GM23338 (cell line): ENCODE measurements at regions not wholly inside any gene's neighbourhood (a gene's known extent, or its start where the extent isn't known, plus 50 kb on each side); places are given as distances from the start of the nearest gene placed in this dataset.

Experiments used
- ATAC-seq: fragments of 200-7000 bp; cut with Tn5 transposase; 3 replicates; pipeline ENCODE4 v1.9.1; 2020
- DNase-seq: peaks from one replicate; pipeline ENCODE4 v3.0.0-alpha.2; 2015; ENCODE audit warnings: low spot score
- H2AFZ ChIP-seq: fragments of 200-600 bp; sonication (generic); 2 replicates; pipeline ENCODE4 v1.8.0; 2016; ENCODE audit warnings: antibody characterized with exemption, mild to moderate bottlenecking, moderate library complexity
- H3F3A ChIP-seq: fragments of 200-600 bp; sonication (generic); replicated peaks from 2 replicates; pipeline ENCODE4 v1.8.0; 2017; ENCODE audit warnings: antibody characterized with exemption, mixed run types, low read depth
- H3K27ac ChIP-seq: fragments of 200-600 bp; sonication (generic); 2 replicates; pipeline ENCODE4 v1.6.1; 2016; ENCODE audit warnings: low read depth
- H3K27me3 ChIP-seq: fragments of 200-600 bp; sonication (generic); 2 replicates; pipeline ENCODE4 v1.8.0; 2016; ENCODE audit warnings: mild to moderate bottlenecking, mixed run types, moderate library complexity; ENCODE audit not compliant: insufficient read depth
- H3K36me3 ChIP-seq: fragments of 200-600 bp; sonication (generic); 2 replicates; pipeline ENCODE4 v1.8.0; 2016; ENCODE audit warnings: mild to moderate bottlenecking; ENCODE audit not compliant: insufficient read depth
- H3K4me1 ChIP-seq: fragments of 200-600 bp; sonication (generic); 2 replicates; pipeline ENCODE4 v1.8.0; 2016; ENCODE audit warnings: mild to moderate bottlenecking, moderate library complexity; ENCODE audit not compliant: insufficient read depth
- H3K4me2 ChIP-seq: fragments of 200-600 bp; sonication (generic); 2 replicates; pipeline ENCODE4 v1.7.1; 2017; ENCODE audit warnings: mixed run types
- H3K4me3 ChIP-seq: fragments of 200-600 bp; sonication (generic); 2 replicates; pipeline ENCODE4 v1.6.1; 2016; ENCODE audit warnings: mixed run types
- H3K79me2 ChIP-seq: fragments of 200-600 bp; sonication (generic); replicated peaks from 2 replicates; pipeline ENCODE4 v1.8.0; 2017; ENCODE audit warnings: mild to moderate bottlenecking; ENCODE audit not compliant: insufficient read depth
- H3K9me2 ChIP-seq: fragments of 200-600 bp; sonication (generic); 2 replicates; pipeline ENCODE4 v1.8.0; 2017; ENCODE audit not compliant: insufficient read depth
- H4K20me1 ChIP-seq: fragments of 200-600 bp; sonication (generic); replicated peaks from 2 replicates; pipeline ENCODE4 v1.8.0; 2017; ENCODE audit warnings: mild to moderate bottlenecking; ENCODE audit not compliant: insufficient read depth
- H3K27ac Mint-ChIP-seq: 2 replicates; pipeline ENCODE4 v1.8.0; 2020; ENCODE audit warnings: inconsistent platforms, mild to moderate bottlenecking, moderate library complexity, mixed read lengths
- H3K27me3 Mint-ChIP-seq: 3 replicates; pipeline ENCODE4 v1.8.0; 2022; ENCODE audit warnings: low read depth, mild to moderate bottlenecking, moderate library complexity, mixed read lengths, inconsistent platforms; ENCODE audit not compliant: insufficient read depth, poor library complexity
- H3K36me3 Mint-ChIP-seq: 3 replicates; pipeline ENCODE4 v1.8.0; 2021; ENCODE audit warnings: low read depth, mild to moderate bottlenecking, inconsistent platforms, moderate library complexity, mixed read lengths
- H3K4me1 Mint-ChIP-seq: 3 replicates; pipeline ENCODE4 v1.8.0; 2020; ENCODE audit warnings: mild to moderate bottlenecking, inconsistent platforms, mixed read lengths
- H3K4me3 Mint-ChIP-seq: 3 replicates; pipeline ENCODE4 v1.8.0; 2021; ENCODE audit warnings: moderate library complexity, mild to moderate bottlenecking, inconsistent platforms, mixed read lengths
- H3K9me3 Mint-ChIP-seq: 3 replicates; pipeline ENCODE4 v1.8.0; 2020; ENCODE audit warnings: moderate library complexity, mild to moderate bottlenecking, inconsistent platforms, mixed read lengths
- CTCF ChIP-seq, 2 experiments: fragments of 200-600 bp in 1 of 2; sonication (generic) in 1 of 2; conservative IDR thresholded peaks; 2 replicates each; pipeline versions ENCODE4 v1.5.1 to v1.6.1; 2016 to 2017; ENCODE audit warnings: antibody characterized with exemption in 2 of 2, low read depth in 2 of 2, mild to moderate bottlenecking in 2 of 2, moderate library complexity in 1 of 2
- ETS1 ChIP-seq: IDR thresholded peaks from 2 replicates; pipeline ENCODE4 v1.6.1; 2016; ENCODE audit warnings: antibody characterized with exemption
- EZH2phosphoT487 ChIP-seq: fragments of 200-600 bp; sonication (generic); IDR thresholded peaks from one replicate; pipeline ENCODE4 v1.8.1; 2018; ENCODE audit warnings: antibody characterized with exemption; ENCODE audit not compliant: unreplicated experiment
- JUNB ChIP-seq: IDR thresholded peaks from one replicate; pipeline ENCODE4 v1.6.1; 2016; ENCODE audit warnings: antibody characterized with exemption; ENCODE audit not compliant: unreplicated experiment
- POLR2AphosphoS5 ChIP-seq: IDR thresholded peaks from 2 replicates; pipeline ENCODE4 v1.6.1; 2016; ENCODE audit warnings: antibody characterized with exemption, low read depth
- REST ChIP-seq: IDR thresholded peaks from one replicate; pipeline ENCODE4 v1.6.1; 2018; ENCODE audit warnings: antibody characterized with exemption; ENCODE audit not compliant: unreplicated experiment
- STAT1 ChIP-seq: IDR thresholded peaks from one replicate; pipeline ENCODE4 v1.6.1; 2016; ENCODE audit warnings: antibody characterized with exemption; ENCODE audit not compliant: unreplicated experiment
- ZNF462 ChIP-seq: fragments of 250-450 bp; sonication (Bioruptor Pico); IDR thresholded peaks from 2 replicates; pipeline ENCODE4 v1.5.0; 2020; ENCODE audit warnings: mild to moderate bottlenecking, moderate library complexity

- Histone ChIP-seq H3K79me2 (no peaks in the 10 kb centered on the region), H3F3A (no peaks in the 10 kb centered on the region), H4K20me1 (no peaks in the 10 kb centered on the region), H2AFZ (no peak overlapping the region; the same call in 1 of the 2 replicates), H3K4me1 (no peaks in the 10 kb centered on the region), H3K4me2 (no peak overlapping the region), H3K27ac (no peak overlapping the region), H3K27me3 (no peaks in the 10 kb centered on the region), H3K36me3 (no peaks in the 10 kb centered on the region), H3K9me2 (no peaks in the 10 kb centered on the region), H3K4me3 (no peak overlapping the region)
- no peaks in the 10 kb centered on the region for H3K36me3 Mint-ChIP-seq
- TF ChIP-seq ETS1 (no peak), JUNB (no peak), STAT1 (no peak)
- H3K27ac Mint-ChIP-seq: no peak overlapping the region
- no peak for DNase-seq
- no peak overlapping the region for H3K4me3 Mint-ChIP-seq
- peaks cover 3% of the 10 kb centered on the region; the same call in 2 of the 3 replicates for H3K9me3 Mint-ChIP-seq
- no peak for ATAC-seq
- peaks cover 3% of the 10 kb centered on the region for H3K27me3 Mint-ChIP-seq
- no peaks in the 10 kb centered on the region for H3K4me1 Mint-ChIP-seq
Observed at GRCh38 chr2:136195226-136195625, 77.3 kb upstream of the CXCR4 start.

- no peak overlapping the region for H3K27ac ChIP-seq
- Mint-ChIP-seq H3K36me3 (no peaks in the 10 kb centered on the region), H3K27ac (no peak overlapping the region), H3K4me3 (no peak overlapping the region), H3K27me3 (peaks cover 5% of the 10 kb centered on the region), H3K4me1 (peaks cover 16% of the 10 kb centered on the region), H3K9me3 (peaks cover 3% of the 10 kb centered on the region; the same call in 2 of the 3 replicates)
- H3K4me1 ChIP-seq: peaks cover 14% of the 10 kb centered on the region
- no peaks in the 10 kb centered on the region for H3K9me2 ChIP-seq
- no peaks in the 10 kb centered on the region for H3F3A ChIP-seq
- no peaks in the 10 kb centered on the region for H3K27me3 ChIP-seq
- H4K20me1 ChIP-seq: no peaks in the 10 kb centered on the region
- H3K36me3 ChIP-seq: no peaks in the 10 kb centered on the region
- no peaks in the 10 kb centered on the region for H3K79me2 ChIP-seq
- no peak overlapping the region for H3K4me2 ChIP-seq
- no peak overlapping the region for H3K4me3 ChIP-seq
- no peak overlapping the region for H2AFZ ChIP-seq
- DNase-seq (no peak), ATAC-seq (no peak)
- TF ChIP-seq POLR2AphosphoS5 (no peak), REST (no peak), CTCF (conservative IDR thresholded peaks at IDR 0.05; ENCODE audit: low read depth in 2 of 2) (no peak), JUNB (no peak), ETS1 (no peak), EZH2phosphoT487 (no peak), ZNF462 (CRISPR knock-in tag) (no peak)
Observed at GRCh38 chr2:136191041-136191440, 73.1 kb upstream of the CXCR4 start.
